HG03378 (cell line): ENCODE measurements at regions not wholly inside any gene's neighbourhood (a gene's known extent, or its start where the extent isn't known, plus 50 kb on each side); places are given as distances from the start of the nearest gene placed in this dataset.
"Not testable (repeated sequence)": the region's sequence is repeated elsewhere in the genome, so short reads cannot be mapped to it uniquely, and the experiment has no call there.

Experiments
- ATAC-seq: cut with Tn5 transposase; IDR thresholded peaks from one replicate; pipeline ENCODE4 v1.9.1; 2021; ENCODE audit warnings: mild to moderate bottlenecking, moderate library complexity; ENCODE audit not compliant: unreplicated experiment

DNA sequence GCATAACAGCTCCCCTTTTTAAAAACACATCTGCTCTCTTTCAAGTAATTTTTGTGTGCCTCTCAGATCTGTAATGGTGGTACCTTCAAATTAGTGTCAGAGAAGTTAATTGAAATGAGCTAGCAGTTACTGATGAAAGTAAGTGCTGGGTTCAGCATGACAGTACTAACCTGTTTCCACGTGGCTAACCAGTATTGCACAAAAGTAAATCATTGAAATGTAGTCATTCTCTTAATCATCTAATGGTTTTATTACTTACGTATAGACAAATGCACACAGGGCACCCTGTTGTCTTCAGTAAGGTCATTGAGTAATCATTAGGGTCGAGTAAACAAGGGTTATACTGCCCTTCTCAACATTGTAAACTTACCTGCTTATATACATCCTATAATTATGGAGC lies 157.8 kb upstream of the PRR16 start:
- ATAC-seq, result no peak

DNA sequence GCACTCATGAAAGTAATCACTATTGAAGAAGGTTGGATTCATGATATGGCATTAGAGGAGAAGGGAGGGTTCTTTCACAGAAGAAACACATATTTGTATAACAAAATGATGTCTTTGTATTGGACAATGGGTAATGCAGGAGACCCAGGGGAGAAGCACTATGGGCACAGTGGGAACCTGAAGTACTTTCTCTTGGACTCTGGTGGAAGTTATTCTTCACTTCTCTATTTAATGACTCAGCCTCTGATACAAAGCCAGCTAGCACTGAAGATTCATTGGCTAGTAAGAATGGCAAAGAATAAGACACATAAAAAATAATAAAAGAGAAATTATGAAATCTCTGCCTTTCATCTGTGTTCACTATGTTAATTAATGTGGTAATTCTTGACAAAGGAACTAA lies 149.9 kb upstream of the PRR16 start:
- ATAC-seq, result no peak

DNA sequence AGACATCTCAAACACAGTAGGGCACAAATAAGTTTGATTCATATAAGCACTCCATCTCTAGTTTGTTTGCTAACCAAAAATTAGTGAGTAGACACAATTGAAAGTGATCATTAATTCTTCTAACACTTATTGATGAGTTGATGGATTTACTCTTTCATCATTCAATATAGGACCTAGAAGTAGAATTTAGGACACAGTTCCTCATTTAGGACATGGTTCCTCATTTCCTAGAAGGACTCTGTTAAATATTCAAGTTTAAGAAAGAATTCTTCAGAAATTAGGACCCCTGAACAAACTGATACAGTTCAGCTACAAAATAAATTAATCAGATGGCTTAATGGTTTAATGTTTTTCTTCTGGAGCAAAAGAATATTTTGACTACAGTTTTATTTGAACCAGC lies 143.5 kb upstream of the PRR16 start:
- ATAC-seq, result no peak

- ATAC-seq, result no peak
Measured at GRCh38 chr5:120326651-120327050, 137.4 kb upstream of the PRR16 start.

- no peak for ATAC-seq
Measured at GRCh38 chr5:120327180-120327579, 136.9 kb upstream of the PRR16 start.

DNA sequence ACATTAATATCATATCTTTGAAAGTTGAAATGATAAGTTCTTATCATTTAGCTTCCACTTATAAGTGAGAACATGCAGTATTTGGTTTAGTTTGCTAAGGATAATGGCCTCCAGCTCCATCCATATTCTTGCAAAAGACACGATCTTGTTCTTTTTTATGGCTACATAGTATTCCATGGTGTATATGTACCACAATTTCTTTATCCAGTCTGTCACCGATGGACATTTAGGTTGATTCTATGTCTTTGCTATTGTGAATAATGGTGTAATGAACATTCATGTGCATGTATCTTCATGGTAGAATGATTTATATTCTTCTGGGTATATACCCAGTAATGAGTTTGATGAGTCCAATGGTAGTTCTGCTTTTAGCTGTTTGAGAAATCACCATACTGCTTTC lies 135.0 kb upstream of the PRR16 start:
- no peak for ATAC-seq

DNA sequence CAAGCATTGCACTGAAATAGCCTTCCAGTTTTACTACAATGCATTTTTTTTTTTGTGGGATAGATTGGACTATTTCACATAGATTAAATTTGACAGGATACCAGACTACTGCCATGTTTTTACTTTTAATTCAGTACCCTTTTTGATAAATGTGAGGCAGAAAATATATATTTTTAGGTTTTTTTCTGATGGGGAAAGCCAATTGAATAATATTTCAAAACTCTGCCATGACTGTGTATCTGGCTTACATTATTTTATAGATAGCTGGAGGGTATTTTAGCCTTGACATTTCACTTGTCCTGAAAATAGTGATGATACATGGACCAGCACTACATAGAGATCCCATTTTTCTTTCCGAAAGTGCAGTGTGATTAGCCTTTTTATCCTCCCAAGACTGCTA lies 133.5 kb upstream of the PRR16 start:
- ATAC-seq, result no peak

DNA sequence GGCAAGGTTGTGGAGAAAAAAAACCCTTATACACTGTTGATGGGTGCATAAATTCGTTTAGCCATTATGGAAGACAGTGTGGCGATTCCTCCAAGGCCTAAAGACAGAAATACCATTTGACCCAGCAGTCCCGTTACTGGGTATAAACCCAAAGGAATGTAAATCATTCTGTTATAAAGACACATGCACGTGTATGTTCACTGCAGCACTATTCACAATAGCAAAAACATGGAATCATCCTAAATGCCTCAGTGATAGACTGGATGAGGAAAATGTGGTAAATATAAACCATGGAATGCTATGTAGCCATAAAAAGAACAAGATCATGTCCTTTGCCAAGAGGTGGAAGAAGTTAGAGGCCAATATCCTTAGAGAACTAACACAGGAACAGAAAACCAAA lies 119.9 kb upstream of the PRR16 start:
- ATAC-seq, result no peak

DNA sequence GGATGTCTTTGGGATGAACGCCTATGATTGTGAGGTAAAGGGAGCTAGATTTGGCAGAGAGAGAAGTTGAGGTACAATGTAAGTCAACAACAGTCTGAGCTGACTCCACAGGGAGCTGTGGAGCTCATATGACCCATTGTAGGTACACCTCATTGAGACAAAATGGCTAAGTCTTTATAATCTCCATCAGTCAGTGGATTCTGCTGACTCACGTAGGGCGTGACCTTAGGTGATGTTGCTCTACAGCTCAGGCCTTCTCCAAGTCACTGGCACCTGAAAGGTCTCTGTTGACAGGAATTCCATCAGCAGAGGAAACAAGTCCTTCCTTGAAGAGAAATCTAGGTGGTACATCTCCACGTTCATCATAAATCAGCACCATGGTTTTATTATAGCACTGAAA lies 118.2 kb upstream of the PRR16 start:
- ATAC-seq, result no peak

GRCh38 chr5:120351071-120351470 lies 113.0 kb upstream of the PRR16 start:
- not testable (repeated sequence) for ATAC-seq

DNA sequence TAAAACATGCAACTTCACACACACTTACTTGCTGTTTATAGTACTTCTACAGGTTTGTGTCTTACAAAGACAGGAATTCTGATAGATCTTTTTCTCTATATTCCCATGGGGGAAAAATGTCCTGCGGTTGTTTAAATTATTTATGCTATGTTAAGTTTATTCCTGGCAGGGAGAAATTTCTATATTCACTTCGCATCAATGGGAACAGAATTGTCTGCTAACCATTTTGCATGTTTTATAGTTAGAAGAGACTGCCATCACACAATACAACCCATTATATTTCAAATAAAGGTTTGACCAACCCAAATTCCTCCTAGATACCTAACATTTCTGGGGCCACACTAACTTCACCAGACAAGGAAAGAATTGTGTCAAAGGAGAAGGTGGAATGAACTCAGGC lies 110.0 kb upstream of the PRR16 start:
- no peak for ATAC-seq

GRCh38 chr5:120358949-120359348 lies 105.2 kb upstream of the PRR16 start:
- ATAC-seq, result no peak

DNA sequence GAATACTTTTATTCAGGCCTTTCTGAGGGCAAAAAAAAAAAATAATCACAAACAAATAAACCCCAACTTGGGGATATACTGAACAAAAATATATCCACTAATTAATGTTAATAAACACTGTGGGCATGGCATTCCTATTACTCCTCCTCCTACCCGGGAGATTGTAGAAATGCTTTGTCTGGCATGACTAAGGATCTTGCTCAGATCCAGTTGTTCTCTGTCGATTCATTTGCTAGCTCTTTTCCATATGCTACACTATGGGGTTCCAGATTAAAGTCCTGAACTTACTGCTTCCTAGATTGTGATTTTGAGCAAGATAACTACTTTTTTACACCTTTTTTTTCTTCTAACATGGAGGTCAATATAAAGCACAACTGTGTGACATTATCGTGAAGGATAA lies 102.2 kb upstream of the PRR16 start:
- ATAC-seq, result no peak

GRCh38 chr5:120362426-120362825 lies 101.7 kb upstream of the PRR16 start:
- no peak for ATAC-seq

GRCh38 chr5:120365656-120366446 lies 98.2 kb upstream of the PRR16 start:
- ATAC-seq, result no peak

DNA sequence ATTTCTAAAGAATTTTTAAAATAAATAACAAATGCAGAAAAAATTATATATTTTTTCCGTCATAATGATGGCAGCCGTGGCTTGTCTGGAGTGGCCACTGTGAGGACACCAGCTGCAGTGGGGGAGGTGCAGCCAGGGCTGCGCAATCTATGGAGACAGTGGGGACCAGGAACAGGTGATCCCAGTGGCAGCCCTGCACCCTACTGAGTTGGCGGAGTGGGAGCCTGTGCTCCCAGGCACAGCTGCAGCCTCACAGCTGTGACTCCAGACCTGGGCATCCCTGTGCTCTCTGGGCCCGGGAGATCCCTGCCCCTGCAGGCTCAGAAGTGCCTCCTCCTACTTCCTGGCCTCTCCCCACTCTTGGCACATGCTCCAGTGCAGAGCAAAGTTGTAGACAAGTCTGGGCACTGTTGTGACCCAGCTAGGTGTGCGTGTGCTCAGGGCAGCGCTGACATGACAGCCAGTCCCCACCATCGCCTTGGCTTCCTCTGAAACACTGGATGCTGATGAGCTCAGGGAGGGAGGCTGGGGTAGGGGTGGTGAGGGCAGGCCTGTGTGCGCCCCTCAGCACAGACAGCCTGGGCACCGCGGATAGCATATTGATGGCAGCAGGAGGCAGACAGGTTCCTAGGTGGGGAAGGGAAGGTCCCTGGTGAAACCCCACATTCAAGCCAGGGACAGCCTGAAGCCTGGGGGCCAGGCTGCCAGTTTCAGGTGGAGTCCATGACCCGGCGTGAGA lies 96.0 kb upstream of the PRR16 start:
- ATAC-seq, result no peak

GRCh38 chr5:120368923-120369715 lies 95.0 kb upstream of the PRR16 start:
- ATAC-seq, result no peak

- no peak for ATAC-seq
Measured at GRCh38 chr5:120372899-120373298, 91.2 kb upstream of the PRR16 start.

GRCh38 chr5:120375248-120375647 lies 88.9 kb upstream of the PRR16 start:
- no peak for ATAC-seq

DNA sequence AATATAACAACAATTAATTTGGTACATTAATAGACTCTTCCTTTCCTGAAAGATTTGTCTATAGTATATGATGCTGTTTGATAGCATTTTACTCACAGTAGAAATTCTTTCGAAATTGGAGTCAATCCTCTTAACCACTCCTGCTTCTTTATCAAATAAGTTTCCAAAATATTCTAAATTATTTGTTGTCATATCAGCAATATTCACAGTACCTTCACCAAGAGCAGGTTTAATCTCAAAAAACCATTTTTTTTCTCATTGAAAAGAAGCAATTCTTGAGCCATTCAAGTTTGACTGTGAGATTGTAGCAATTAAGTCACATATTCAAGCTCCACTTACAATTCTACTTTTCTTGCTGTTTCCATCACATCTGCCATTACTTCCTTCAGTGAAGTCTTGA lies 83.5 kb upstream of the PRR16 start:
- ATAC-seq, result no peak

DNA sequence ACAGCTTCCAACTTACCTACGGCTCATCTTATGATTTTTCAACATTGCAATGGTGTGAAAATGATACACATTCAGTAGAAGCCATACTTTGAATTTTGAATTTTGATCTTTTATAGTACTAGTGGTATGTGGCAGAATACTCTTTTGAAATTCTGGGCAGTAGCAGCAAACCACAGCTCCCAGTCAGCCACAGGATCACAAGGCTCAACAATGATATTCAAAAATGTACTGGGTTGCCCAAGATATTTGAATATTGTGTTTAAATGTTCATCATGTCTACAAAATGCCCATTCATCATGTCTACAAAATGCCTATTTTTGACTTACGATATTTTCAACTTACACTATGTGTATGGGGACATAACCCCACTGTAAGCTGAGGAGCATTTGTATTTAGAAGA lies 81.3 kb upstream of the PRR16 start:
- ATAC-seq, result no peak

GRCh38 chr5:120386981-120387380 lies 77.1 kb upstream of the PRR16 start:
- ATAC-seq, result no peak
